GM23338 (cell line): ENCODE measurements at regions not wholly inside any gene's neighbourhood (a gene's known extent, or its start where the extent isn't known, plus 50 kb on each side); places are given as distances from the start of the nearest gene placed in this dataset.
"Not testable (repeated sequence)": the region's sequence is repeated elsewhere in the genome, so short reads cannot be mapped to it uniquely, and the experiment has no call there.

Experiments used
- ATAC-seq: fragments of 200-7000 bp; cut with Tn5 transposase; 3 replicates; pipeline ENCODE4 v1.9.1; 2020
- DNase-seq: peaks from one replicate; pipeline ENCODE4 v3.0.0-alpha.2; 2015; ENCODE audit warnings: low spot score
- H2AFZ ChIP-seq: fragments of 200-600 bp; sonication (generic); 2 replicates; pipeline ENCODE4 v1.8.0; 2016; ENCODE audit warnings: antibody characterized with exemption, mild to moderate bottlenecking, moderate library complexity
- H3F3A ChIP-seq: fragments of 200-600 bp; sonication (generic); replicated peaks from 2 replicates; pipeline ENCODE4 v1.8.0; 2017; ENCODE audit warnings: antibody characterized with exemption, mixed run types, low read depth
- H3K27ac ChIP-seq: fragments of 200-600 bp; sonication (generic); 2 replicates; pipeline ENCODE4 v1.6.1; 2016; ENCODE audit warnings: low read depth
- H3K27me3 ChIP-seq: fragments of 200-600 bp; sonication (generic); 2 replicates; pipeline ENCODE4 v1.8.0; 2016; ENCODE audit warnings: mild to moderate bottlenecking, mixed run types, moderate library complexity; ENCODE audit not compliant: insufficient read depth
- H3K36me3 ChIP-seq: fragments of 200-600 bp; sonication (generic); 2 replicates; pipeline ENCODE4 v1.8.0; 2016; ENCODE audit warnings: mild to moderate bottlenecking; ENCODE audit not compliant: insufficient read depth
- H3K4me1 ChIP-seq: fragments of 200-600 bp; sonication (generic); 2 replicates; pipeline ENCODE4 v1.8.0; 2016; ENCODE audit warnings: mild to moderate bottlenecking, moderate library complexity; ENCODE audit not compliant: insufficient read depth
- H3K4me2 ChIP-seq: fragments of 200-600 bp; sonication (generic); 2 replicates; pipeline ENCODE4 v1.7.1; 2017; ENCODE audit warnings: mixed run types
- H3K4me3 ChIP-seq: fragments of 200-600 bp; sonication (generic); 2 replicates; pipeline ENCODE4 v1.6.1; 2016; ENCODE audit warnings: mixed run types
- H3K79me2 ChIP-seq: fragments of 200-600 bp; sonication (generic); replicated peaks from 2 replicates; pipeline ENCODE4 v1.8.0; 2017; ENCODE audit warnings: mild to moderate bottlenecking; ENCODE audit not compliant: insufficient read depth
- H3K9me2 ChIP-seq: fragments of 200-600 bp; sonication (generic); 2 replicates; pipeline ENCODE4 v1.8.0; 2017; ENCODE audit not compliant: insufficient read depth
- H4K20me1 ChIP-seq: fragments of 200-600 bp; sonication (generic); replicated peaks from 2 replicates; pipeline ENCODE4 v1.8.0; 2017; ENCODE audit warnings: mild to moderate bottlenecking; ENCODE audit not compliant: insufficient read depth
- H3K27ac Mint-ChIP-seq: 2 replicates; pipeline ENCODE4 v1.8.0; 2020; ENCODE audit warnings: inconsistent platforms, mild to moderate bottlenecking, moderate library complexity, mixed read lengths
- H3K27me3 Mint-ChIP-seq: 3 replicates; pipeline ENCODE4 v1.8.0; 2022; ENCODE audit warnings: low read depth, mild to moderate bottlenecking, moderate library complexity, mixed read lengths, inconsistent platforms; ENCODE audit not compliant: insufficient read depth, poor library complexity
- H3K36me3 Mint-ChIP-seq: 3 replicates; pipeline ENCODE4 v1.8.0; 2021; ENCODE audit warnings: low read depth, mild to moderate bottlenecking, inconsistent platforms, moderate library complexity, mixed read lengths
- H3K4me1 Mint-ChIP-seq: 3 replicates; pipeline ENCODE4 v1.8.0; 2020; ENCODE audit warnings: mild to moderate bottlenecking, inconsistent platforms, mixed read lengths
- H3K4me3 Mint-ChIP-seq: 3 replicates; pipeline ENCODE4 v1.8.0; 2021; ENCODE audit warnings: moderate library complexity, mild to moderate bottlenecking, inconsistent platforms, mixed read lengths
- H3K9me3 Mint-ChIP-seq: 3 replicates; pipeline ENCODE4 v1.8.0; 2020; ENCODE audit warnings: moderate library complexity, mild to moderate bottlenecking, inconsistent platforms, mixed read lengths

DNA sequence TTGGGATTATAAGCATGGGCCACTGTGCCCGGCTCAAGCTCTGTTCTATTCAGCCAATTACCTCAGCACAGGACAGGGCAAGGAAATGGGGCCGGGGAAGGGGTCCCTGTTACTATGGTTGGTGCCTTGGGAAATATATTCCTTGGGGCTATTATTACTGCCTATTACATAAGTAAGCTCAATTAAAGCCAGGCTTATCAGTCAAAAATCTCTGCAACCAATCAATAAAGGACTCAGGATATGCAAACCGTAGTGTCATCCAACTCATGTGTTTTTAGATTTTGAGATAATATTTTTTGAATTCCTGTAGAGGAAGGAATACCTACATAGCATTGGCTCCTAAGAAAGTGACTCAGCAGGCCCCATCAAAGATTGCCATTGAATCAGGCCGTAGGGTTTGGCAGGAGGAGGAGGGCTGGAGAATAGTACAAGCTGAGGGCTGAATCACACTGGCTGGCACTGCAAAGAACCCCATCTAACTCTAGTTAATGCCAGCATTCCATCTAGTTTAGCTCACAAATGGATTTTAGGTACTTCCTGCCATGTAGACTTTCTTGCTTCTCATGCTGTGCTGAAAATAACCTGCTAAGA is 50.5 kb upstream of the LANCL3 start:
- H3F3A ChIP-seq, H3K4me1 ChIP-seq, H3K4me1 Mint-ChIP-seq, H4K20me1 ChIP-seq, H3K27me3 Mint-ChIP-seq, H3K4me2 ChIP-seq, H3K36me3 ChIP-seq, H3K27ac Mint-ChIP-seq, H3K9me2 ChIP-seq, H3K4me3 Mint-ChIP-seq, H3K27ac ChIP-seq, ATAC-seq, DNase-seq, H3K79me2 ChIP-seq, H3K27me3 ChIP-seq, H2AFZ ChIP-seq, H3K4me3 ChIP-seq, H3K9me3 Mint-ChIP-seq, H3K36me3 Mint-ChIP-seq: not testable (repeated sequence)
